22Rv1 (cell line): ENCODE measurements at regions not wholly inside any gene's neighbourhood (a gene's known extent, or its start where the extent isn't known, plus 50 kb on each side); places are given as distances from the start of the nearest gene placed in this dataset.

Source experiments
- ZFX ChIP-seq: fragments of 450-650 bp; IDR thresholded peaks from 2 replicates; pipeline ENCODE4 v1.6.1; 2017; ENCODE audit warnings: antibody characterized with exemption, borderline replicate concordance
- TF ChIP-seq, protein P1 (sequence below): fragments of 450-650 bp; IDR thresholded peaks from 2 replicates; pipeline ENCODE4 v1.5.1; 2017; ENCODE audit warnings: mild to moderate bottlenecking

DNA sequence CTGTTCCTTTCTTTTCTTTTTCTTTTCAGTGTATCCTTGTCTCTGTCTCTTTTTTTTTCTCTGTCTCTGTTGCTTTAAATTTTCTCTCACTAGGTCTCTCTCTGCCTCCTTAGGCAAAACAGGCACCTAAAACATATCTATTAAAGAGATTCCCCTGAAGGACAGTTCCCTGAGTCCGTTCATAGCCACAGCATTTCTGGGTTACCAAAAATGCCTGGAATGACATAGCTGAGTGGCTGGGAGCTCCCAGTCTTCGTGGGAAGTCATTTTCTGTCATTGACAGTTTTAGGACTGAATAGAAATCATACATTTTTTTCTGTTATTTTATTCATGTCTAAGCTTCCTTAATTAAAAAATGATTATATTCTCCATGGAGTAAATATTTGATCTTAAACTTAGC lies 323.8 kb upstream of the AZI2 start:
- TF ChIP-seq, protein P1, sequence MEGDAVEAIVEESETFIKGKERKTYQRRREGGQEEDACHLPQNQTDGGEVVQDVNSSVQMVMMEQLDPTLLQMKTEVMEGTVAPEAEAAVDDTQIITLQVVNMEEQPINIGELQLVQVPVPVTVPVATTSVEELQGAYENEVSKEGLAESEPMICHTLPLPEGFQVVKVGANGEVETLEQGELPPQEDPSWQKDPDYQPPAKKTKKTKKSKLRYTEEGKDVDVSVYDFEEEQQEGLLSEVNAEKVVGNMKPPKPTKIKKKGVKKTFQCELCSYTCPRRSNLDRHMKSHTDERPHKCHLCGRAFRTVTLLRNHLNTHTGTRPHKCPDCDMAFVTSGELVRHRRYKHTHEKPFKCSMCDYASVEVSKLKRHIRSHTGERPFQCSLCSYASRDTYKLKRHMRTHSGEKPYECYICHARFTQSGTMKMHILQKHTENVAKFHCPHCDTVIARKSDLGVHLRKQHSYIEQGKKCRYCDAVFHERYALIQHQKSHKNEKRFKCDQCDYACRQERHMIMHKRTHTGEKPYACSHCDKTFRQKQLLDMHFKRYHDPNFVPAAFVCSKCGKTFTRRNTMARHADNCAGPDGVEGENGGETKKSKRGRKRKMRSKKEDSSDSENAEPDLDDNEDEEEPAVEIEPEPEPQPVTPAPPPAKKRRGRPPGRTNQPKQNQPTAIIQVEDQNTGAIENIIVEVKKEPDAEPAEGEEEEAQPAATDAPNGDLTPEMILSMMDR = no peak
- TF ChIP-seq ZFX = no peak
